HG02885 (cell line): ENCODE measurements at regions not wholly inside any gene's neighbourhood (a gene's known extent, or its start where the extent isn't known, plus 50 kb on each side); places are given as distances from the start of the nearest gene placed in this dataset.
"Not testable (repeated sequence)": the region's sequence is repeated elsewhere in the genome, so short reads cannot be mapped to it uniquely, and the experiment has no call there.

Experiments
- ATAC-seq: cut with Tn5 transposase; IDR thresholded peaks from one replicate; pipeline ENCODE4 v1.9.1; 2021; ENCODE audit warnings: mild to moderate bottlenecking; ENCODE audit not compliant: unreplicated experiment, poor library complexity

GRCh38 chr7:91556956-91557650, 292.9 kb downstream of the FZD1 start:
- no peak for ATAC-seq

GRCh38 chr7:91557789-91558404, 293.7 kb downstream of the FZD1 start:
- ATAC-seq: peak; percentile 86

GRCh38 chr7:91559947-91560346, 295.7 kb downstream of the FZD1 start:
- ATAC-seq: no peak

GRCh38 chr7:91564101-91564500, 299.9 kb downstream of the FZD1 start:
- ATAC-seq: no peak

GRCh38 chr7:91564541-91564940, 300.3 kb downstream of the FZD1 start:
- ATAC-seq: no peak

- no peak for ATAC-seq
These were observed 301.5 kb downstream of the FZD1 start for GRCh38 chr7:91565499-91566401.

- ATAC-seq: no peak
These were observed 302.1 kb downstream of the FZD1 start for GRCh38 chr7:91566402-91566732.

- no peak for ATAC-seq
These were observed 303.1 kb downstream of the FZD1 start for GRCh38 chr7:91567081-91568012.

- no peak for ATAC-seq
These were observed 303.9 kb downstream of the FZD1 start for GRCh38 chr7:91568138-91568537.

- ATAC-seq: no peak
These were observed 305.7 kb downstream of the FZD1 start for GRCh38 chr7:91569728-91570457.

GRCh38 chr7:91570560-91570959, 306.3 kb downstream of the FZD1 start:
- no peak for ATAC-seq

- ATAC-seq: no peak
These were observed 307.4 kb downstream of the FZD1 start for GRCh38 chr7:91571601-91572000.

- ATAC-seq: no peak
These were observed 307.1 kb downstream of the MTERF1 start for GRCh38 chr7:91573405-91573804.

GRCh38 chr7:91576459-91576858, 304.0 kb downstream of the MTERF1 start:
- not testable (repeated sequence) for ATAC-seq

- ATAC-seq: no peak
These were observed 300.7 kb downstream of the MTERF1 start for GRCh38 chr7:91579837-91580236.

GRCh38 chr7:91582799-91583477, 297.6 kb downstream of the MTERF1 start:
- no peak for ATAC-seq

GRCh38 chr7:91596287-91596686, 284.2 kb downstream of the MTERF1 start:
- ATAC-seq: no peak

- ATAC-seq: no peak
These were observed 281.7 kb downstream of the MTERF1 start for GRCh38 chr7:91598791-91599190.

- ATAC-seq: no peak
These were observed 280.4 kb downstream of the MTERF1 start for GRCh38 chr7:91600112-91600511.
